CD4-positive, alpha-beta T cell treated with Interleukin-17A for 4 hours (primary cell): ENCODE measurements at regions not wholly inside any gene's neighbourhood (a gene's known extent, or its start where the extent isn't known, plus 50 kb on each side); places are given as distances from the start of the nearest gene placed in this dataset.

Source experiments
- DNase-seq: peaks from one replicate; pipeline ENCODE4 v3.0.0-alpha.2; 2020; ENCODE audit warnings: mixed read lengths

- no peak for DNase-seq
Measured at GRCh38 chr10:78754269-78755062, 314.3 kb upstream of the ZMIZ1 start.

DNA sequence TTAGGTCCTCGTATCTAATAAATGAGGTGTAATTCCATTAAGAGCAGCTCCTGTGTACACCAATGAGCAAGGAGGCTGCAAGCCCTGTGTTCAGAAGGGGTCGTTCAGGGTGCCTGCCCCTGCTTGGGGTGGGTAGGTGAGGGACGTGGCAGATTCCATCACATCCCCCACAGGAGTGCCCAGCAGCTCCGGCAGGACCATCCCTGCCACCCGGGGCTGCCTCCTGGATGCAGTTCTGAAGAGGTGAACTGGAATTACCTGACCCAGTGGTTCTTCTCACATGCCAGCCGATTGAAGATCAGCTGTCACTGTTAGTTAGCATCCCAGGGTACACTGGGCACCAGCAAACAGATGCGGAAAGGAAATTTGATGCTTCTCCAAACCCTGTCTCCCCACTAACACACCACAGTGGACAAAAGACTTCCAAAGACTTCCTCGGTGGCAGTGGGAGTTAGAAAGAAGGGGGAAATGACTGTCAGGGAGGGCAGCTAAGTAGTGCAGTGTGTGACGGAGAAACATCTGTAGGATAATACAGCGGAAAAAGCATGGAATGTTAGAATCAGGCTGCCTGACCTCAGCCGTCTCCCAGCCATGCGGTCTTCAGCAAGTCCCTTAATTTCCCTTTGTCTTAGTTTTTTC is 313.6 kb upstream of the ZMIZ1 start:
- no peak for DNase-seq

DNA sequence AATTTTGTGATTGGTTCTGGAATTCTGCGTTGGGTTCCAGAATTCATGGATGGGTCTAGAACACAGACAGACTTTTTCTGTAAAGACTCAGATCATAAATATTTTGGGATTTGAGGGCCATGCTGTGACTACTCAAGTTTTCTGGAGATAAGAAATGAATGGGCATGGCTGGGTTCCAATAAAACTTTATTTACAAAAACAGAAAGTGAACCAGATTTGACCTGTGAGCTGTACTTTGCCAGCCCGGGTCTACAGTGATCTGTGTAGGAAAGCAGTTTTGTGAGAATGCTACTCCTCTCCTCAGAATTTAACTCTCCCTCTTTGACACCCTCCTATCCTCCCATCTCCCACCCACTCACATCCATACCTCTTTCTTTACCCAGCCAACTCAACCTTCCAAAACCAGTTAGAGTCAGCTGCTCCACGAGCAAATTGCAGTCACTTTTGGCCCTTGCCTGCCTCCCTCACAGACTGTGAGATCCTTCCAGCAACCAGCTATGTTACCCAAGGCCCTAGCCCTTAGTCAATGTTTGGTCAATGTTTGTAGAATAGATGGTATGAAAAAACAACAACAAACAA is 312.8 kb upstream of the ZMIZ1 start:
- DNase-seq: no peak

DNA sequence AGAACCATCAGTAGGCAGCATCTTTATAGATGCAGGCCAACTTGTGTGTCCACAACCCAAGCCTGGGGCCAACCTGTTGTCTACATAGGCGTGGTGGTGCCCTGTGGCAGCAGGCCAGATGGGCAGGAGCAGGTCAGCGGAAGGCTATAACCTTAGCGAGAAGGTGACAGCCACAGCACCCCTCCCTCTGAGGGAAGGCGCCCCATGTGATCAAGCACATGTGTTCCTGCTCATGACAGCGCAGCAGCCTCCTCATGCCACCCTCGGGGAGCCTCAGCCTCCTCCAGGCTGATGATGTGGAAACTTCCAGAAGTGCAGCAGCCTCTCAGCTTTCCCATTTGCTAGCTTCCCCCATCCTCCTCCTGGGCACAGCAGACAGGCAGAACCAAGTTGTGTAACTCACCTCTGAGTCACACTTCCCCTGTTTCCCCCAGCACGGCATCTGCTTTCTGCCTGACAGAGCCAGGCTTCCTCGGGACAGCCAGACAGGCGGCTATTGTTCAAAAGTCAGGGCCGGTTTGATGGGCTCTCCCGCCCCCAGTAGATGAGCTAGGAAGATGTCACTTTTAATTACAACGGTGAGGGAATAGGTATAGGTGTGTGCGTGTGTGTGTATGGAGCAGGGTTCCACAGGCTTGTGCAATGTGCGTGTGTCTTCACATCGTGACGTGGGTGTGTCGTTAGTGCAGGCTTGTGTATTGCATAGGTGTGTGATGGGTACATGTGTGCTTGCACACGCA is 312.0 kb upstream of the ZMIZ1 start:
- DNase-seq: no peak

DNA sequence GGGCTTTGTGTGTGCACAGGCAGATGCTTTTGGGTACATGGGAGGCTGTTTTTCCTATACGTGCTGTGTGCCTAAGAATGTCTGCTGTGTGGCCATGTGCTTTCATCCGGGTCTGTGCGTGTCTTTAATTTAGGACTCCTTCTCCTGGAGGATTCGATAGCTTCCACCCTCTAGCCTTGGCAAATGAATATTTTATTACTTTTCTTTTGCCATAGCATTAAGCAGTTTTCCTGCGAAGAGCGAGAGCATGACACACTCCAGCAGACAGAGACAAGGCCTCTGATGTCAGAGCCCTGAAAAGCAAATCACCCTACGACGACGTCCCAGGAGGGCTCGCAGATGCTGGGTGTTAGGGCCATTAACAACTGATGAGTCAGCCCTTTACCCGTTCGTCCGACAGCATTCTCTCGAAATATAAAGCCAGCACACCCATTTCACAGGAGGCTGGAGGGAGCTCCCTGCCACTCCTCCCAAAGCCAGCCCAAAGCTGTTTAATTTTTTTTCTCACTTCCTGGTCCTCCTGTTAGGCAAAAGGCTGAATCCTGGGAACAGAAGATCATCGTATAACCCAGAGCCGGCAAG is 311.3 kb upstream of the ZMIZ1 start:
- no peak for DNase-seq

DNA sequence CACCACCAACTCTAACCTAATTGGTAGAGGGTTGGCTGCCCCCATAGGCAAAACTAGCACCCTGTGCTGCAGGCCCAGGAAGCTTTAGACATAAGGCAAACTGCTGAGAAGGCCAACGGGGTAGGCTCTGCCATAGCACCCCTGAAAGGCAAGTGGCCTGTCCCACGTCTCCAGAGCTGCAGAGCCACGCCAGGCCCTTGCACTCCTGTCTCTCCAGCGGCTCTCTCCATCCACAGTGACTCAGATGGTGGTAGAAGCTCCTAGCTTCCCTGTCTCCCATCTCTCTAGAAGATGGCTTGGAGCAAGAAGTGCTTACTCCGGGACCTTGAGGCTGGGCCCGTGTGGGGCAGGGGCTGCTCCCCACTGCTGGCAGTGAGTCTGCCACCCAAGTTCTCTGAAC is 310.6 kb upstream of the ZMIZ1 start:
- no peak for DNase-seq

DNA sequence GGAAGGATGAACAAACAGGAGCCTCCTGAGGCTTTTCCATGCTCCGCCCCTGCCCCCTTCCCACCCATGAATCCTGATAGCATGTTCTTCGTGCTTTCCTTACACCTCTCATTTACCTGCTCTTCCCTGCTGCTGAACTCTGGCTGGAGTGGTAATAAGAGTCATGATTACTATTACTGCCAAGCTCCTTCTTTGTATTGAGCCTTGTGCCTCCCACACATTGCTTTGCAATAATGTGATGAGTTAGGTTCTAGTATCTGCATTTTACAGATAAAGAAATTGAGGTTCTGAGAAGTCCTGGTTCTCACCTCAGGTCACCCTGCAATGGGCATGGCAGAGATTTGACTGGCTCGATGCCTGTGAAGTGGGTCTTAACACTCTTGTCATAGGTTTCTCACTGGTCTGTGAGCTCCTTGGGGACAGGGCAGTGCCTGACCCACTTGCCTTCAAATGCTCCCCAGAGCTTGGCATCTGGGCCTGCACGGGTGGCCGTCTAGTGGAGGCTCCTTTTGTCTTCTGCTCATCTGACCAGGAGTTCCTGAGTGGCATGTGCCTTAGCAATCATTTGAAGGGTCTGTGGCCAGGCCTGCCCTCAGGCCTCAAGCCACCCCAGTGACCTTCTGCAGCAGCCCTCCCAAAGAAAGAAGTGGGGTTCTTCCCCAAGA is 309.2 kb upstream of the ZMIZ1 start:
- no peak for DNase-seq

DNA sequence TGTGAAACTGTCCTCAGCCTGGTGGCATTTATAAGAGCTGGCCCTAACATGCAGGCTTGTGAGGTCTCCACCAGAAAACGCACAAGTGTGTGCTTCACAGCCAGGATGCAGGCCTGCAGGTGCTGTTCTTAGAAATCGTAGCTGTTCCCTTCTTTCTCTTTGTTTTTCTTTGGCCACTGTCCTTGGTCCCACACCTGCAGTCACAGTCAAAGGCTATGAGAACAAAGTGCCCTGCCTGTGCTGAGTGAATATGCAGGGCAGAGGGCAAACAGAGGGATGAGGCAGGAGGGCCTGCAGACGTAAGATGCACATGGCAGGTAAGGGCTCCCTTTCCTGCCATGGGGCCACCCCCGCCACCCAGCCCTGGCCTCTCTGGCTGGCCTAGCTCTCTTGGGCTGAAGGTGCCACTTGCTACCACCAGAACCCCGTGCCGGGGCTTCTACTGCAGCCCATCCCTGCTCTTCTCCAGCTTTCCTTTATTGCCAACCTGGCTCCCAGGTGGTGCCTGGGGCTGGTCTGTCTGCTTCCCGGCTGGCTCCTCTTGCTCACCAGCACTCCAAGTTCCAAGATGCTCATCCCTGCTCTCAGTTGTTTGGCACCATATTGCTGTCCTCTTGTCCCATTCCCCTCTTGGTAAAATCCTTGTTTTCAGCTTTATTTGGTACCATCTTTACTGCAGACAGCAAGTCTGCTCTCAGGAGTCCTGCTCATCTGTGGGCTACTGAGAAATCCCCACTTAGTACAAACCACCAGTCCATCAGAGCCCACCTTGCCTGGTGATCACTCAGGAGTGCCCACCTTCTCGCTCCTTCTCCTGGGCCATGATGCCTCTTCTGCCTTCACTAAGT is 308.1 kb upstream of the ZMIZ1 start:
- DNase-seq: no peak

- DNase-seq: no peak
Measured at GRCh38 chr10:78761311-78761781, 307.4 kb upstream of the ZMIZ1 start.

GRCh38 chr10:78762086-78762630 is 306.6 kb upstream of the ZMIZ1 start:
- no peak for DNase-seq

GRCh38 chr10:78763234-78763633 is 305.5 kb upstream of the ZMIZ1 start:
- no peak for DNase-seq

DNA sequence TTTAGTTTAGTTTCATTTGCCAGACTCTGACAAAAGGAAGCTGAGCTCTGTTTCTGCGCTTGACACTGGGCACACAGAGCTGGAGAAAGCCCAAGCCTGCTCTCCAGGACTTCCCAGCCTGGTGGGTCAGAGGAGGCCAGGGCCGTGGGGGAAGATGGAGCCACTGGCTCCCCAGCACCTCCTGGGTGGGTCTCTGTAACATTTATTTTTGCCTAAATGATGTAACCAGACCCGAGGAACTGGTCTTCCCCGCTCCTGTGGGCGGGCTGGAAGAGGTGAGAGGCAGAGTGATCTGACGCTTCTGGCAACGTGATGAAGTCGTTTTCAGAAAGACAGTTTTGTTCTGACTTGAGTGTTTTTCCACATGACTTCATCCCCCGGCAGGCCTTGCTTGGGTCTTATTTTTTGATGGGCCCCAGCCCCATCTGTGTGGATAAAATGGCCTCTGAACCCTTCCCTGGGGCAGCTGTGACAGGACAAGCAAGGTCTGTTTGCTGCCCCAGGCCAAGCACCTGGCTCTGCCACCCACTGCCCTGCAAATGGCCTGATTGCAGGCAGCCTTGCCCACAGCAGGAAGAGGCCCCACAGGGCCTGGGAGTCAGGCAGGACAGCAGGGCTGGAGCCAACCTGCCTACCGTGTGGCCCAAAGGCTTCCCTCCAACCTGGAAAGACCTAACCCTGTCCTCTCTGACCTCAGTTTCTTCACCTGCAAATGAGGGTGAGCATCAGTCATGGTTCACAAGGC is 304.9 kb upstream of the ZMIZ1 start:
- DNase-seq: no peak

- no peak for DNase-seq
Measured at GRCh38 chr10:78764436-78764835, 304.3 kb upstream of the ZMIZ1 start.

- no peak for DNase-seq
Measured at GRCh38 chr10:78764846-78765430, 303.8 kb upstream of the ZMIZ1 start.

DNA sequence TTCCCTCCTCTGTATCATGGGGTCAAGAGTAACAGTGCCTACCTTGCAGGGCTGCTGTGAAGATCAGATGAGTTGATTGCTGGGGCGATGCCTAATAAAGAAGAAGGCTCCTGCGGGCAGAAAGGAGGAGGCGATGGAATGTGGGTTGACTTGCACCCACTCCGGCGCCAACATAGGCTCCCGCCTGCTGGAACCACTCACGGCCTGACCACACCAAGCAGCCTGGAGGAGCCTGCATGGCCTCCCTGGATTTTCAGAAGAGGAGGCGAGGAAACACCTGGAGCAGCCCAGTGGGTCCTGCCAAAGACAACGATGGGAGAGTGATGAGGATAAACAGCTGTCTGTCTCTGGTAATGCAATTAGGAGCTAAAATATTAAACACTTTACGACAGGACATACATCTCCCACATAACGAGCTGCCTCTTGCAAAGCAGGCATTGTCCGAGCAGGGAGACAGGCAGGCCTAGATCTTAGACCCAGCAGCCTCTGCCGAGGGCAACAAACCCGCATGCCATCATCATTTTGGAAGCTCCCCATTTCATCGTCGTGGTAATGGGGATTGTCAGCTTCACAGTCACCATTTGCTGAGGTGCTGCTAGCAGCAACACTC is 302.9 kb upstream of the ZMIZ1 start:
- DNase-seq: no peak

DNA sequence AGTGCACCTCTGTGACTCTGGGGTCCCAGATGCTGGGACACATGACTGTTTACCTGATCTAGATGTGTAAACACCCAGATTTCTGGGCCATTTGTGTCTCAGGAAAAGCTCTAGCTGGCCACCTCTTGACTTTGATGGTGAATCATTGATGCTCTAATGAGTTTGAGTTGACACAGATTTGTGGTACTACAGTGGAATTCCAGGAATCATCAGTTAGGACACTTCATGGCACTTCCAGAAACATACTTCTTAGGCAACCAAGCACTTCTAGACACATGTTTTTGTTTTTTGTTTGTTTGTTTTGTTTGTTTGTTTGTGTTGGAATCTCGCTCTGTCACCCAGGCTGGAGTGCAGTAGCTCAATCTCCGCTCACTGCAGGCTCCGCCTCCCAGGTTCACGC is 302.2 kb upstream of the ZMIZ1 start:
- DNase-seq: no peak

- no peak for DNase-seq
Measured at GRCh38 chr10:78768041-78768835, 300.5 kb upstream of the ZMIZ1 start.

DNA sequence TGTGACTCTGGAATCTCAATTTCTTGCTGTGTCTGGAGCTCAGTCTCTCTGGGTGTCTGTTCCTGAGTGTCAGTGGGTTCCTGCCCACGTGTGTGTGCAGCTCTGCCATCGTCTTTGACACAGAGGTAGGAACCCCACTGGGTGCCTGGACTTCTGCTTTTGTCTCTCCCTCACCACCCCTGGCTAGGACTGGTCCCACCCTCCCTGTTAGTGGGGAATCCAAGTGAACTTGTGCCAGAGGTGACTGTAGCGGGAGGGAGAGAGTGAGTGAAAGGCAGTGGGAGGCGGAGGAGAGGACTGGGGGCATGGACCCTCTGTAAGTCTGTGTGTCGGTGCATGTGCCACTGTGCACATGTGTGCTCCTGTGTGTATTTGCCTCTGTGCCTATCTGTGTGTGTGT is 299.9 kb upstream of the ZMIZ1 start:
- DNase-seq: no peak

DNA sequence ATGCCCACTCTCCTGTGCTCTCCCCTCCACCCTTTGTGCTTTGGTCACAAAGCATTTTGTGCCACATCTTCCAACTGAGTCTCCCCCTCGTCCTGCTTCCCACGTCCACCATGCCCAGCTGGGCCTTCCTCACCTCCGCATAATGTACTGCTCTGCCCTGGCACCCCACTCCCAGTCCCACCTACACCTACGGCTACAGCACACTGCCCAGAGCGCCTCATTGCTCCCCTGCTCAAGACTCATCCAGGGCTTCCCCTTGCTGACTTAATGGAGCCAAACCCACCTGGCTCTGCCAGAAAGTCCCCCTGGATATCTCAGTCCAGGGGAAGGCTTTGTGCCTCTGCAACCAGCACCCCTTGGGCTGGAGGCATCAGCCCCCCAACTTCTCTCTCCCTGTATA is 299.2 kb upstream of the ZMIZ1 start:
- DNase-seq: no peak
